Panc1 (cell line): ENCODE measurements at regions not wholly inside any gene's neighbourhood (a gene's known extent, or its start where the extent isn't known, plus 50 kb on each side); places are given as distances from the start of the nearest gene placed in this dataset.

Experiments
- ATAC-seq: fragments of 200-7000 bp; cut with Tn5 transposase; 2 replicates; pipeline ENCODE4 v1.9.1; 2020; ENCODE audit warnings: mild to moderate bottlenecking, moderate library complexity
- BruUV-seq: library from RNA; stranded (reverse); fragments of 400-500 nt; replicated peaks from 2 replicates; lab custom pipeline; 2021; lab: Mats Ljungman, UMichigan
- CTCF ChIA-PET: fragments of 300-600 bp; sonication (Branson Sonifier 250); formaldehyde crosslinking; loops from one replicate; lab custom pipeline; 2022; ENCODE audit warnings: antibody characterized with exemption; lab: Charles Lee
- POLR2A ChIA-PET: fragments of 300-600 bp; sonication (Branson Sonifier 250); formaldehyde crosslinking; loops from one replicate; lab custom pipeline; 2022; ENCODE audit warnings: antibody characterized with exemption; lab: Charles Lee
- DNase-seq: peaks from one replicate; pipeline ENCODE4 v3.0.0-alpha.2; 2010; ENCODE audit warnings: low read depth, low spot score
- H3K27ac ChIP-seq: 2 replicates; pipeline ENCODE4 v1.5.1; 2011; ENCODE audit warnings: mild to moderate bottlenecking, low read length, inconsistent platforms
- H3K27me3 ChIP-seq: fragments of 200-500 bp; sonication (Bioruptor generic); 2 replicates; pipeline ENCODE4 v1.6.0; 2014; ENCODE audit warnings: low read length, inconsistent platforms; ENCODE audit not compliant: control insufficient read depth, insufficient read depth
- H3K36me3 ChIP-seq: fragments of 200-500 bp; sonication (Bioruptor generic); 2 replicates; pipeline ENCODE4 v1.5.1; 2014; ENCODE audit warnings: inconsistent platforms, mild to moderate bottlenecking, low read length, moderate library complexity; ENCODE audit not compliant: control insufficient read depth, insufficient read depth
- H3K4me1 ChIP-seq: 2 replicates; pipeline ENCODE4 v1.5.1; 2011; ENCODE audit warnings: inconsistent platforms, mild to moderate bottlenecking, low read length, moderate library complexity; ENCODE audit not compliant: control insufficient read depth, insufficient read depth
- H3K4me3 ChIP-seq, 2 experiments: 2 replicates each; pipeline ENCODE4 v1.5.1; 2011 to 2012; ENCODE audit warnings: low read depth in 2 of 2, low read length in 2 of 2, mild to moderate bottlenecking in 2 of 2, inconsistent platforms in 1 of 2, moderate library complexity in 1 of 2
- H3K9me3 ChIP-seq: fragments of 200-500 bp; sonication (Bioruptor generic); 2 replicates; pipeline ENCODE4 v1.5.1; 2014; ENCODE audit warnings: low read depth, mild to moderate bottlenecking, inconsistent platforms, low read length, moderate library complexity; ENCODE audit not compliant: control insufficient read depth, insufficient read depth
- POLR2AphosphoS5 ChIP-seq: IDR thresholded peaks from 2 replicates; pipeline ENCODE4 v1.6.1; 2012; ENCODE audit warnings: mild to moderate bottlenecking, low read depth, low read length, moderate library complexity
- SIN3A ChIP-seq: IDR thresholded peaks from 2 replicates; pipeline ENCODE4 v1.6.1; 2012; ENCODE audit warnings: low read depth, mild to moderate bottlenecking, low read length, moderate library complexity, borderline replicate concordance; ENCODE audit not compliant: insufficient read depth
- TCF7L2 ChIP-seq: IDR thresholded peaks from 2 replicates; pipeline ENCODE4 v1.6.1; 2011; ENCODE audit warnings: mild to moderate bottlenecking, low read depth, low read length, inconsistent platforms
- in situ Hi-C: cut with HindIII; loops from 2 replicates; pipeline ENCODE4 v1.10.0; 2016; ENCODE audit warnings: low sequenced_read_pairs, low pct_unique_long_range_greater_than_20kb
- intact Hi-C: fragments of 100-400 bp; cut with micrococcal nuclease; formaldehyde crosslinking; loops from one replicate; pipeline ENCODE4 v1.10.0; 2022; ENCODE audit not compliant: unreplicated experiment
- TF ChIP-seq, protein P1 (sequence below): fragments of 450-650 bp; IDR thresholded peaks from 2 replicates; pipeline ENCODE4 v1.5.1; 2017; ENCODE audit warnings: mild to moderate bottlenecking
- TF ChIP-seq, protein P2 (sequence below), 2 experiments: IDR thresholded peaks; 2 replicates each; pipeline ENCODE4 v1.6.1; 2011 to 2012; ENCODE audit warnings: low read depth in 2 of 2, control low read depth in 1 of 2, low read length in 1 of 2, mild to moderate bottlenecking in 1 of 2, moderate library complexity in 1 of 2; ENCODE audit not compliant: insufficient read depth in 1 of 2

- TF ChIP-seq, protein P1, sequence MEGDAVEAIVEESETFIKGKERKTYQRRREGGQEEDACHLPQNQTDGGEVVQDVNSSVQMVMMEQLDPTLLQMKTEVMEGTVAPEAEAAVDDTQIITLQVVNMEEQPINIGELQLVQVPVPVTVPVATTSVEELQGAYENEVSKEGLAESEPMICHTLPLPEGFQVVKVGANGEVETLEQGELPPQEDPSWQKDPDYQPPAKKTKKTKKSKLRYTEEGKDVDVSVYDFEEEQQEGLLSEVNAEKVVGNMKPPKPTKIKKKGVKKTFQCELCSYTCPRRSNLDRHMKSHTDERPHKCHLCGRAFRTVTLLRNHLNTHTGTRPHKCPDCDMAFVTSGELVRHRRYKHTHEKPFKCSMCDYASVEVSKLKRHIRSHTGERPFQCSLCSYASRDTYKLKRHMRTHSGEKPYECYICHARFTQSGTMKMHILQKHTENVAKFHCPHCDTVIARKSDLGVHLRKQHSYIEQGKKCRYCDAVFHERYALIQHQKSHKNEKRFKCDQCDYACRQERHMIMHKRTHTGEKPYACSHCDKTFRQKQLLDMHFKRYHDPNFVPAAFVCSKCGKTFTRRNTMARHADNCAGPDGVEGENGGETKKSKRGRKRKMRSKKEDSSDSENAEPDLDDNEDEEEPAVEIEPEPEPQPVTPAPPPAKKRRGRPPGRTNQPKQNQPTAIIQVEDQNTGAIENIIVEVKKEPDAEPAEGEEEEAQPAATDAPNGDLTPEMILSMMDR: no peak
- TF ChIP-seq, protein P2, sequence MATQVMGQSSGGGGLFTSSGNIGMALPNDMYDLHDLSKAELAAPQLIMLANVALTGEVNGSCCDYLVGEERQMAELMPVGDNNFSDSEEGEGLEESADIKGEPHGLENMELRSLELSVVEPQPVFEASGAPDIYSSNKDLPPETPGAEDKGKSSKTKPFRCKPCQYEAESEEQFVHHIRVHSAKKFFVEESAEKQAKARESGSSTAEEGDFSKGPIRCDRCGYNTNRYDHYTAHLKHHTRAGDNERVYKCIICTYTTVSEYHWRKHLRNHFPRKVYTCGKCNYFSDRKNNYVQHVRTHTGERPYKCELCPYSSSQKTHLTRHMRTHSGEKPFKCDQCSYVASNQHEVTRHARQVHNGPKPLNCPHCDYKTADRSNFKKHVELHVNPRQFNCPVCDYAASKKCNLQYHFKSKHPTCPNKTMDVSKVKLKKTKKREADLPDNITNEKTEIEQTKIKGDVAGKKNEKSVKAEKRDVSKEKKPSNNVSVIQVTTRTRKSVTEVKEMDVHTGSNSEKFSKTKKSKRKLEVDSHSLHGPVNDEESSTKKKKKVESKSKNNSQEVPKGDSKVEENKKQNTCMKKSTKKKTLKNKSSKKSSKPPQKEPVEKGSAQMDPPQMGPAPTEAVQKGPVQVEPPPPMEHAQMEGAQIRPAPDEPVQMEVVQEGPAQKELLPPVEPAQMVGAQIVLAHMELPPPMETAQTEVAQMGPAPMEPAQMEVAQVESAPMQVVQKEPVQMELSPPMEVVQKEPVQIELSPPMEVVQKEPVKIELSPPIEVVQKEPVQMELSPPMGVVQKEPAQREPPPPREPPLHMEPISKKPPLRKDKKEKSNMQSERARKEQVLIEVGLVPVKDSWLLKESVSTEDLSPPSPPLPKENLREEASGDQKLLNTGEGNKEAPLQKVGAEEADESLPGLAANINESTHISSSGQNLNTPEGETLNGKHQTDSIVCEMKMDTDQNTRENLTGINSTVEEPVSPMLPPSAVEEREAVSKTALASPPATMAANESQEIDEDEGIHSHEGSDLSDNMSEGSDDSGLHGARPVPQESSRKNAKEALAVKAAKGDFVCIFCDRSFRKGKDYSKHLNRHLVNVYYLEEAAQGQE (IDR thresholded peaks at IDR 0.05; ENCODE audit: insufficient read depth in 1 of 2, low read depth in 2 of 2, low read length in 1 of 2): no peak
- TF ChIP-seq POLR2AphosphoS5 (no peak), TCF7L2 (no peak), SIN3A (no peak)
- in situ Hi-C loops (no loop called here), intact Hi-C loops (no loop called here)
- no TSS peak for BruUV-seq
- Histone ChIP-seq H3K27me3 (no peaks in the 10 kb centered on the region), H3K4me1 (no peaks in the 10 kb centered on the region), H3K4me3 (no peak overlapping the region), H3K36me3 (no peaks in the 10 kb centered on the region), H3K27ac (no peak overlapping the region), H3K9me3 (no peaks in the 10 kb centered on the region)
- ATAC-seq (no peak), DNase-seq (no peak)
- ChIA-PET POLR2A (no interaction called here), CTCF (no interaction called here)
Measured at GRCh38 chr9:71465392-71465791, 302.9 kb downstream of the CEMIP2 start.

GRCh38 chr9:71459082-71459481 is 309.2 kb downstream of the CEMIP2 start:
- Histone ChIP-seq H3K36me3 (no peaks in the 10 kb centered on the region), H3K27me3 (no peaks in the 10 kb centered on the region), H3K9me3 (no peaks in the 10 kb centered on the region), H3K4me3 (no peak overlapping the region), H3K27ac (no peak overlapping the region), H3K4me1 (no peaks in the 10 kb centered on the region)
- ATAC-seq: no peak
- no TSS peak for BruUV-seq
- CTCF ChIA-PET: no interaction called here
- intact Hi-C loops (no loop called here), in situ Hi-C loops (no loop called here)
- TF ChIP-seq POLR2AphosphoS5: no peak
- TF ChIP-seq SIN3A: no peak
- TF ChIP-seq, protein P1: no peak
- TF ChIP-seq TCF7L2: no peak
- TF ChIP-seq, protein P2 (IDR thresholded peaks at IDR 0.05; ENCODE audit: insufficient read depth in 1 of 2, low read depth in 2 of 2, low read length in 1 of 2): no peak
- POLR2A ChIA-PET: no interaction called here
- no peak for DNase-seq
